Epithelial cell of prostate (primary cell): ENCODE measurements at regions not wholly inside any gene's neighbourhood (a gene's known extent, or its start where the extent isn't known, plus 50 kb on each side); places are given as distances from the start of the nearest gene placed in this dataset.

Source experiments
- DNase-seq: peaks from one replicate; pipeline ENCODE4 v3.0.0-alpha.2; 2011; ENCODE audit warnings: low read depth, low spot score
- H3K27ac ChIP-seq: fragments of 450-650 bp; 2 replicates; pipeline ENCODE4 v1.5.1; 2017; ENCODE audit warnings: mild to moderate bottlenecking

DNA sequence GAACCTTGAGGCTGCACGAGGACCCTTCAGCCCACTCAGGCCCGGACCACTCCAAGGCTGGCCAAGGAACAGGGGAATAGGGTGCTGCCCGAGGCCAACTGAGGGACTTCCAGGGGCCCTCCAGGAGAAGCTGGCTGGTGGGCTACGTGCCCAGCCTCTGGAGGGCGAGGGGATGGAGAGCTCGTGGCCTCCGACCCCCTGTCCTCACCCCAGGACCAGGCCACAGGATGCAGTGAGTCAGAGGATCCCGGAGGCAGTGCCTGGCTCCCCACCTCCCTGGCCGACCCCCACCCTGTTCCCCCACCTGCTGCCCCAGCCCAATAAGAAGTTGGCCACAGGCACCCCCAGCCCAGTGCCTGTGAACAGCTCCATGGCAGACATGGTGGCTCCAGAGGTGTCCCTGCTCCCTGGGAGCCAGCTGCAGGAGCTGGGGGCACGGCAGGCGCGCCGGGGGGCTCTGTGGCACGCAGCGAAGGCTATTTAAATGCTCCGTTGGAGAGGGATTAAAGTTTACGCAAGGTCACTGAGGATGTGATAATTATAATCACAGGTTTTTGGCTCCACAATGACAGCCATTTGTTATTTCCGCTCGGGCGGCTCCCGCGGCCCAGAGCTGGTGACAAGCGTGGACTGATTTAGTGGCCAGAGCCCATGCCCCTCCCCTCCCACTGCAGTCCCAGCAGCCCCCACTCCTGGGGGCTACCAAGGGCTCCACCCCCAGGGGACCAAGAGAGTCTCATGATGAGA lies 95.7 kb upstream of the NKX1-1 start:
- no peak for DNase-seq
- no peak overlapping the region for H3K27ac ChIP-seq

DNA sequence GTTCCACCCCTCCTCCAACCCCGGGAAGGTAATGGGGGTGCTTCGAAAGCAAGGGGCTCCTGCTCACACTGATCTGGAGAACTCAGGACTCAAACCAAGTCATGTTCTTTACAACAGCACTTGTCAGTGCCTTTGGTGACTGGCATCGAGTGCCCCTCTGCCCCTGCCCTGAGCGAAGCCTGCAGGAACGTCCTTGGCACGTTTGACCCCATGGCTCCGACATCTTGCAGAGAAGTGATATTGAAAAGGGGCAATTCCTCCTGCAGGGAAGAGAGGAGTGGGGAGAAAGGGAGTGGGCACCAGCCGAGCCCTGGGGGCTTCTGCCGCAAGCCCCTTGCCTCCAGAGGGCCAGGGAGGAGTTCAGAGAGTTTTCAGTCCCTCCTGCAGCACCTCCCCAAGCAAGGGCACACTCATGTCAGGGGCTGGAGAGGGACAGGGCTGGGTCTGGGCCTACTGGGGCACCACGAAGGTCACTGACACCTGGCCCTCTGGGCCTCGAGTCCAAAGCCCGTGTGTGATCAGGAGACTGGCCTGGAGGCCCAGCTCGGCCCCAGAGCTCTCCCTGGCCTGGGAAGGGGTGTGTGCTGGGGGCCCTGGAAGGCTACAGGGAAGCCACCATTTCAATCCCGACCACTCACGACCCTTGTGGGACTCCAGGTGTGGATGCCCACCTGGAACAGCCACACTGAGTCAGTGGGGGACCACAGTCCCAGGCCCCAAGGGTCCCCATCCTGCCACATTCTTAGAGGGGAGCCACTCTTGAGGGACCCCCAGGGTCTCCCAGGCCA lies 94.9 kb upstream of the NKX1-1 start:
- no peak for DNase-seq
- H3K27ac ChIP-seq: no peak overlapping the region

DNA sequence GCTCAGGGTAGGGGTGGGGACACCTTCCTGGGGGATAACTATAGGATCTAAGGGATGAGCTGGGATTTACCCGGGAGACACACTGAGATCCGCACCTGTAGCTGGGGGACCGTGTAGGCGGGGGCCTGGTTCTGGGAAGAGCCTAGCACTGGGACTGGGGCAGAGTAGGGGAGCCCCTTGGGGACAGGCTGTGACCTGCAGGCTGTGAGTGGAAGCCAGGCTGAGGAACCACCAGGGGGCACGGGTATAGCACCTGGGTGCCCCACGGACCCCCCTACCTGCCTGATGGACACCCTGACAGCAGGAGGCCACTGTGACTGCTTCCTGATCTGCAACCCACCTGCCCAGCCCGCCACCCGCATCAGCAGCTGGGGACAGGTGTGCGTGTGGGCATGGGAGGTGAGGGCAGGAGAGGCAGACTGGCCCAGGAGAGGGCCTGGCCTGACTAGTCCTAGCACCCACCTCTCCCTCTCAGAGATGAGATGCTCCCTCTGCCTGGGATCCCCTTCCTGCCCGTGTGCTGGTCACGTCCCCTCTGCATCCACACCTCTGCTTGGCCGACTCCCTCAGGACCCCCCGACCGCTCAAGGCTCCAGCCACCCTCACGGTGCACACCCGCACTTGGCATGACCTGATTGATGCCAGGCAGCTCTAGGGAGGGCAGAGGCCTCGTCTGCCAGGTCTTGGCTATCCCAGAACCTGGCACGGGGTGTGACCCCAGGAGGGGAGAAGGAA lies 94.2 kb upstream of the NKX1-1 start:
- no peak for DNase-seq

DNA sequence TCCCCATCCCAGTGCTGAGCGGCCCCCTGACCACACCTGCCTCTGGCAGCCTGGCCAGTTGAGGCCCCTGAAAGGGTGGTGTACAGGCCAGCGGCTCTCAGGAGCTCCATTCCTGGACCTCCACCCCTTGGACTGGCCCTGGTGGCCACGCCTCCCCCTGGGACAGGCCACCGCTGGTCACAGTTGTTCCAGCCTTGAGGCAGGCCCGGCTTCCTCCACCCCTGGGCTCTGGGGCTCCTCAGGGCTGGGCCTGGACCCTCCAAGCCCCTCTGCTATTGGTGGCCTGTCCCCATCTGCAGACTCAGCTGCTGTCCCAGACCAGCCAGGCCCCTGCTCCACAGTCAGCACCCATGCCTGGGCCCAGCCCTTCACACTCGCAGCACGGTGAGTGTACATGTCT lies 93.2 kb upstream of the NKX1-1 start:
- DNase-seq: no peak
- H3K27ac ChIP-seq: no peak overlapping the region

More for the DNA sequence above, 94.2 kb upstream of the NKX1-1 start:
- no peak overlapping the region for H3K27ac ChIP-seq

DNA sequence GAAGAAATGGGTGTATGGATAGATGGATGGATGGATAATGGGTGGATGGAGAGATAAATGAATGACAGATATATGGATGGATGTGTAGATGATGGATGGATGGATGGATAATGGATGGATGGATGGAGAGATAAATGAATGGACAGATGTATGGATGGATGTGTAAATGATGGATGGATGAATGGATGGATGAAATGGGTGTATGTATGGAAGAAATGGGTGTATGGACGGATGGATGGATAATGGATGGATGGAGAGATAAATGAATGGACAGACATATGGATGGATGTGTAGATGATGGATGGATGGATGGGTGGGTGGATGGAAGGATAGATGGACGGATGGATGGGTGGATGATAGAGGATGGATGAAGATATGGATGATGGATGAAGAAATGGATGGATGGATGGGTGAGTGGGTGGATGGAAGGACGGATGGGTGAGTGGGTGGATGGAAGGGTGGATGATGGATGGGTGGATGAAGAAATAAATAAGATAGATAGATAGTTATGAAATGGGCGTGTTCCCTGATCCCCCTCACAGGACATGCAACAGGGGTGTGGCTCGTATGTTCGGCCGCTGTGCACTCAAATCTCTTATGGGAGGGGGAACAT lies 91.1 kb upstream of the NKX1-1 start:
- H3K27ac ChIP-seq: no peak overlapping the region
- DNase-seq: no peak

DNA sequence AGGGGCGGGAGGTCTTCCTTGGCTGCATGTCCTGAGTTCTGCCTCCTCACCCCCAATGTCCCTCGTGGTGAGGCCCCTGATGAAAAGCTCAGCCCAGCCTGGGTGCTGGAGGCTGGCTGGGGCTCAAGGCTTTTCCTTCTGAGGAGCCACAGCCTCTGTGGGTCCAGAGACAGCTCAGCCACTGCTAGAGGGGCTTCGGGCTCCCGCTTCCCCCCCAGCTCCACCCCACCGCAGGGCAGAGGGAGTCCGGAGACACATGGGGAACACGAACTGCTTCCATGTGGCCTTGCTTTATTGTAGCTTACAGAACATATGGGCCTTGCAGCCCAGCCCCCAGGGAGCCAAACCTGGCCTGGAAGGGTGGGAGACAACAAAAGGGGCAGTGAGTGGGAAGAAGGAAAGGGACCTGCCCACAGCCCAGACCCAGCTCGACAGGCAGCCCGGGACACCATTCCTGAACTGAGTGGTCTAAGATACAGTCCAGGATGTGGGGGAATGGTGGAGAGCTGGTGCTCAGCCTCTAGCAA lies 89.9 kb upstream of the NKX1-1 start:
- DNase-seq: no peak
- no peak overlapping the region for H3K27ac ChIP-seq

DNA sequence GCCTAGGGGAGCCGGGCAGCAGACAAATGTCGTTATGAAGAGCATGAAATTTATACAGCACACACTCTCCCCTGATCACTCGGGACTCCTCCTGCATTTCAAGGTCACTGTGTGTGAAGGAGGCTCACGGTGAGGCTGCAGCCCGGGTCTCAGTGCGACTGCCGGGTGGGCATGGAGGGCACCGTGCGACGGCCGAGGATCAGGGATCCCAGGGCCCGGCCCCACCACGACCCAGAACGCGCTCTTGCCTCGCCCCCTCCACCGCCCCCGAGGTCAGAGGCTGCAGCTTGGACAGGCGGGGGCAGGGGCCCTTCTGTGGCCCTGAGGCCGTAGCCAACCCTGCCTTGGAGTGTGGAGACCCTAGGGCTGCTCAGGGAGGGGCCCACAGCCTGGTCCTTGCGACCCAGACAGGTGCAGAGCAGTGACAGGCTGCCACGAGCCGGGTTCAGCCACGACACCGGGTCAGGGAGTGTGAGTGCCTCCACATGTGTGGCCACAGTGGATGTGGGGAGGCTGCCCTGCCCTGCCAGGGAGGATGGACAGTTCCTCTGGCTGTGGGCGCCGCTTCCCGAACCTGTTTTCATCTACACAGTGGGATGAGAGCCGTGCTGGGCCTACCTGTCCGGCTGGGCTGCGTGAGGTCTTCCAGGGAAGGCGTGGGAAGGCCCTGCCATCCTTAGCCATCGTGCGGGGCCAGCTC lies 89.3 kb upstream of the NKX1-1 start:
- no peak for DNase-seq

DNA sequence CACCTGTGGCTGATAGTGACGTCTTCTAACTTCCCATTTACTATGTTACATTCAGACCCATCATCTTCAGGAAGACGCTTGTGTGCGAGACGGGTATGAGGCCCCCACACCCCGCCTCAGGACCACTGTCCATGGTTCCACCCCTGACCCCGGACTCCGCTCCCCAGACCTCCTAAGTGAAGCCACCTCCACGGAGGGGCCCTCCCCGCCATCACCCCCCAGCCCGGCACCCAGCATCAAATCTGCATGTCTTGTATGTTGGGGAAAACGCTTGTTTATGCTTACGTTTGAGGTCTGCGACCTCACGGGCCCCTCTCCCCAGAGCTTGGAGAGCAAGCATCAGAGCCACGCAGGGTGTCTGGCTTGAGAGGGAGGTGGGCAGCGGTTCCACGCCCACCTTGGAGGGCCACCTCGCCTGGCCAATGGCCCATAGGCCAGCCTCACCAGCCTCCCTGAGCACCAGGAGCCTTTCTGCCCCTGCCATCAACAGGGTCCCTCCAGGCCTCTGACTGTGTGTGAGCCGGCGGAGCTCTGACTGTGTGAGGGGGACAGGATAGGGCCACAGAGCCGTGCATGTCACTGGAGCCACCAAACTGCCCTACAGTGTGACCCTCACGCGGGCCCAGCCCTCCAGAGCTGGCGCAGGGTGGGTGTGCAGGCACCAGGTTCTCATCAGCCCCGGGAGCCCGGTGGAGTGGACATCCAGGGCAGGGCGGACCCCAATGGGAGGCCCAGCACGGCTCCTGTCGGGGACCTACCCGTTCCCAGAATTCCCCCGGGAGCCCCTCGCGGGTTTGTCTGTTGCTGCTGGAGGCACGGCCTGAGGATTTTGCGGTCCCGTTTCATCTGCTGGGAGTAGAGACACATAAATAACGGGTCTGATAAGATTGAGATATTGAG lies 88.4 kb upstream of the NKX1-1 start:
- H3K27ac ChIP-seq: no peak overlapping the region
- no peak for DNase-seq

More for the DNA sequence above, 89.3 kb upstream of the NKX1-1 start:
- no peak overlapping the region for H3K27ac ChIP-seq

DNA sequence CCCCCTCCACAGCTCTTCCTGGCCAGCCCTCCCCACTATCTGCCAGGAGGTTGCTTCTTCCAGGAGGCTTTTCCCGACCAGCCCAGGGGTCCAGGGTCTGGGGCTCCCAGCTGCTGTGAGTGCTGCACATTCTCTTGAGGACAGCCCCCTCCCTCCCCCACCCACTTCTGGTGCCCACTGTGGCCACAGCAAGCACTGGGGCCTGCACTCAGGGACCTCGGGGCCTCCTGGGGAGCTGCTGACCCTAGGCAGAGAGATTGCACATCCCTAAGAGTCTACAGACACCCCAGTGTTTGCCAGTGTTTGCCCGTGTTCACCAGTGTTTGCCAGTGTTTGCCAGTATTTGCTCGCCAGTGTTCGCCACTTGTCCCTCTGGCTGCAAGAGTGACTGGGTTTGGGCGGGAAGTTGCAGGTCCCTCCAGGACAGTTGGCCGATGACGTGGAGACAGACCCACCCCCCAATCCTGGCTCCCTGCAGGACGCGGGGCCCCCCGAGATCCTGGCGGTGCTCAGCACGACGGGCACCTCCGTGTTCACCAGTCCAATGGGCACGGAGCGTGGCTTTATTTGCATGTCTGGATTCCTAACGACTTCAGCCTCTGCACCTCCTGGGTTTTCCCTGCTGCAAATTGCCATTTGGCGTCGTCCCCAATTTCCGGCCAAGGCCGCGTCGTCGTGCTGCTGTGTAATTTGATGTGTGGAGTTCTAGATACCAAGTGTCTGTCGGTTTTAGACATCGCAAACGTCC lies 87.5 kb upstream of the NKX1-1 start:
- no peak overlapping the region for H3K27ac ChIP-seq
- DNase-seq: no peak

DNA sequence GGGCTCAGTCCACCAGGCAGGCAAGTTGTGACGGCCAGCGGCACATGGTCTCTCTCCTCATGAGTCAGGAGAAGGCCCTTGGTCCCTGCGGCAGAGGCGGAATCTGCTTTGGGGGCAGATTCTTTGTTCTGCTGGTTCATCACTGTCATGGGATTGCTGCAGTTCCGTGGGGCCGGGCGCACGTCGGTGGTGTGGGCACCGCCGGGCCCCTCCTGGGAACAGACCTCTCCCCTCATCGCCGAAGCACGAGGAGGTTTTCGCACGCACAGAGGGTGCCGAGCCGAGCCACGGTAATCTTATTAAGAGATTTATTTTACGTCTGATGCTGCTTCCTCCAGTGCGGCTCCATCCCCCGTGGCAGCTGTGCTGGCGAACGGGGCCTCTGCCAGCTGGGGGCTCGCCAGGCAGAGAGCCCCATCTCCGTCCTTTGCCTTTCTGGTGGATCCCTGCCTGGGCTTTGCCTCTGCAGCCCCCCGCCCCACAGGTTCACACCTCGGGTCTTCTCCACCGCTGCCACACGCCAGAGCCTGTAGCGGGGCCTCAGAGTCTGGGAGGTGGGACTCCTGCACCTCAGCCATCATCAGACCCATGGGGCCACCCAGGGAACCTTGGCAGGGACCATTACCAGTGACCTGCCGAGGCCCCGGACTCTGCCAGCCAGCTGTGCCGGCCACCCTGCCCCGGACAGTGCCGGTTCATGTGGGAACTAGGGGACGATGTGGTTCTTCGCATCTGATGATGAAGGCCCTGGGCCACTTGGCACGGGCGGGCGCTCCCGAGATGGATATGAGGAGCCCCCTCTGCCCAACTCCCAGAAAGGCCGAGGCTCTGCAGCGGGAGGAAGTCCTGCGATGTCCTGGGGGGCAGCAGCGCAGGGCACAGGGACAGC lies 86.7 kb upstream of the NKX1-1 start:
- H3K27ac ChIP-seq: no peak overlapping the region
- no peak for DNase-seq

DNA sequence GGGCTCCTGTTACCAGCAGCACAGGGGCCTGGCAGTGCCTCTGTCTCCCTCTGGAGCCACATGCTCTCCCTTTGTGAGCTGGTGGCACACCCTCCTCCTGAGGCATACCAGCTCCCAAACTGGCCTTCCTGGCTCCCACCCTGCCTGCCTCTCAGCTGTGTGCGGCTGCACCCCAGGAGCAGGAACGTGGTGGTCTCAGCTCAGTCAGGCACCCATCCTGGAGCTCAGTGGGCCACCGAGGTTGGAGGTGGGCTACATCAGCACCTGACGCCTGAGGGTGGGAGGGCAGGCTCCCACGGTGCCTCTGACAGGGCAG lies 85.9 kb upstream of the NKX1-1 start:
- H3K27ac ChIP-seq: no peak overlapping the region
- no peak for DNase-seq

DNA sequence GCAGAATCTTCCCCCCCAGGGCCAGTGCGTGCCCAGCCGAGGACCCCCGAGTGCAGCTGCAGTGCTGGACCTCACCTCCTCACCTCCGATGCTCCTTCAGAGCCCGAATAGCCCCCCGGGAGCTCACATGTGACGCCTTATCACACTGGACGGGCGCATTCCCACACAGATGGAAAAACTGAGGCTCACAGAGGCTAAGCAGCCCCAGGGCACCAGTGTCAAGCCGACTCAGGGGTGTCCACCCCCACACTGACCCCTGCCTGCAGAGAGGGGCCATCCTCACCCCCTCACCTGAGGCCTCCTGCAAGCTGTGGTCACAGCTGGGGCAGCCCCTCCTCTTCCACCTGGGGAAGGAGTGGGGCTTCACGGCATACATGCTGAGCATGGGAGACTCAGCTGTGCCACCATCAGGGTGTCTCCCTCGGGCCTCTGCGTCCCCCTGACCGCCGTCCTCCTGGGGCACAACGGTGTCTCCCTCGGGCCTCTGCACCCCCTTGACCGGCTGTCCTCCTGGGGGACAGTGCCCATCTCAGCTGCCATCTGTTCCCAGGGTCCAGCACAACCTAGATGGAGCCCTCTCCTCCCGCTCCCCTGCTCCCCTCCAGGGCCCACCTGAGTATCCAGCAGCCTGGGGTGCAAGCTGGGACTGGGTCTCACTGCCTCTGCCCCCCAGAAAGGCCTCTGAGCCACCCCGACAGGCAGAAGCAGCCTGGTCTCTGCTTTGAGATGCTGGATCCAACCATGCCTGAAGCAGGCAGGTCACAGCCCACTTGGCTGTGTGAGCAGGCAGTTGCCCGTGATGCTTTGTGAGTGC lies 85.3 kb upstream of the NKX1-1 start:
- no peak overlapping the region for H3K27ac ChIP-seq
- DNase-seq: no peak

DNA sequence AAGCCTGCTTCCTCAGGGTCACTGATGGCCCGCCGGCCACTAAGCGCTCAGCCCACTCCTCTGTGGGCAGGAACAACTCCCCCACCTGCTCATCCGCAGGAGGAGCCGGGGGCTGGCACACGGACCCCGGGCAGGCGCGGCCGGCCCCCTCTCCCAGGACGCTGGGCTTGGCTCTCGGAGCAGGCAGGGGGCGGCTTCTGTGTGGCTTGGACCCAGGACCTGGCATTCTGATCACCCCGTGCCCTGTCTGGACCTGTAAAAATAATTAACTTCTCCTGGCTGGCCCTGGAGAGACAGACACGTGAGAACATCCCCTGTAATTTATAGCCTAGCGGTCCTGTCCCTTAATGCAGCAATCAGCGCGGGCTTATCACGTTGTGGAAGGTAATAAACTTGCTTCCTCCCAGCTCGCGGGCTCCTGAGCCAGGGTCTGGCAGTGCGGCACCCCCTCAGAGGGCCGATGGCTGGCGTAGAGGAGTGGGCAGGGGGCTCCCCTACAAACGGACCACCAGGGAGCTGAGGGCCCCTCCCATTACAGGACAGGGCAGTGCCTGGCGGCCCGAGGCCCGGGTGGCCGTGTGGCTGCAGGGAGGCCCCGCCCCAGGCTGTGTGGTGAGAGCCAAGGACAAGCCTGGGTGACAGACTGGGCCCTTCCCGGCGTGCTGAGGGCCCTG lies 84.5 kb upstream of the NKX1-1 start:
- no peak for DNase-seq
- no peak overlapping the region for H3K27ac ChIP-seq

DNA sequence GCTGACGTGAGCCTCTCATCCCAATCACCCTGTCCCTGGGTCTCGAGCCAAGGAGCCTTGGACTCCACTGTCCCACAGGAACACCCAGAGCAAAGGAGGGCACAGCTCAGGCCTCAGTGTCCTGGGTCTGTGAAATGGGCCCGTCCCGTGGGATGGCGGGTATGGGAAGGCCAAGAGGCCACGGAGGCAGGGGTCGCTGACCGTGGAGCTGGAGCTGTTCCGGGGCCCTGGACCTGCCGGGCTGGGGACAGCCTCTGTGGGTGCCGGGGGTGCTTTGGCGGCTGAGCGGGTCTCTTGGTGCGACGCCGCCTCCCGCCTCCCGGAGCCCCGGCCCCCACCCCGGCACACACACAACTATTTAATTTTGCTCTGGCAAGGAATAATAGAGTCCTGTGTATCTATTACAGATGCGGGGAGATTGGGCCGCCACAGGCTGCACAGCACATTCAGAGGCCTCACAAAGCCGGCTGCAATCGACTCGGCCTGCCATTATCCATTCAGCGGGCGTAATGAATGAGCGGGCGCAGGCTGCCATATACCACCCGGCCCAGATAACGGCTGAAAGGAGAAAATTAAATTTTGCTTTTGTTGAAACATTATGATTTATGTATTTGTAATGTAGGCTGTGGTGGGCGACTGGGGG lies 83.9 kb upstream of the NKX1-1 start:
- no peak overlapping the region for H3K27ac ChIP-seq
- no peak for DNase-seq

DNA sequence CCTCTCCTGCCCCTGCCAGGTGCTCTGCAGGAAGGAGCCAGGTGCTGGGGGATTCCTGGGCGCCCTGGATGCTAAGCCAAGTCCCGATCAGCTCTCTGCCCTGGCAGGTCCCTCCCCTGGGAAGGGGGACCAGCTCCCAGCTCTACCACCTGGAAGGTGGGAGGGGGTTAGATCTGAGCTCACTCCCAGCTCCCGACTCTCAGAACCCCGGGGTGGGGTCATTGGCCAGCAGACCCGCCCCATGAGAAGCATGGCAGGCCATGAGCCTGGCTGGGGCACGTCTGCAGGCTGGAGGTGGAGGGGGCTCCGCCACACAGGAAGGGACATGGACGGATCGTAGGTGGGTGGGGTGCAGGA lies 83.4 kb upstream of the NKX1-1 start:
- no peak for DNase-seq

More for the DNA sequence above, 83.4 kb upstream of the NKX1-1 start:
- H3K27ac ChIP-seq: no peak overlapping the region
